ENCODE measurements at regions not wholly inside any gene's neighbourhood (a gene's known extent, or its start where the extent isn't known, plus 50 kb on each side); places are given as distances from the start of the nearest gene placed in this dataset.

DNA sequence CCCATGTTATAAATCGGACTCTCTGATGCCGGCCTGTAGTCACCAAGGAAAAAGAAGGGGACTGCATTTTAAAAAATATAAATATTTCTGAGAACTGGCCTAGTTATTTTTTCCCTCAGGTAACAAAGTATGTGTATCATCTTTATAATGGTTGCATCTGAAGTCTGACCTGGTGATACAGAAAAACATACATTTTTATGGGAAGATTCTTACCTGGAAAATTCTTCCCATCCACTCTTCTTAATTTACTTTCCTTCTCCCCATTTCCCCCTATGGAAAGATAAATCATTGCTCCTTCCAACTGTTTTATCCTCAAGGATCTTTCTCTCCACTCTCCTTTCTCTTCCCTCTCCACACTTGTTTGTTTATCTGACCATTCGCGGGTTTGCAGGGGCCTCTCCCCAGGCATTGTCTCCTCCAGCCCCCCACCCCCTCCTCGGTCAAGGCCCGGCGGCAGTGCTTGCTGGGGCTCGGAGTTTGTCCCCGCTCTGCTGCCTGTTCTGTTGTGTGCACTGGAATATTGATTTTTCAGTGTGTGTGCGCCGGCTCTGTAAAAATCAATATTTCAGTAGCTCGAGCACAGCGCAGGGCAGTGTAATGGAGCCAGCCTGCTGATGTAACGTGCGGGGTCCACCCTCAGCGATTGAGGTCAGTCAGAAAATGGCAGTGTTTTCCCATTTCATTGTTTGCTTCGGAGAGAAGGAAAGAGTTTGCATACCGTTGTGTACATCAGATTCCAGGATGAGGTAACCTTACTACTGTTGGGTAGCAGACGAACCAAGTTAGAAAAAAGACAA lies 199.5 kb upstream of the NFE2L3 start:
- no peak for TF ChIP-seq CTCF (IDR thresholded peaks at IDR 0.05; ENCODE audit: poor library complexity, severe bottlenecking)
- TF ChIP-seq POLR2AphosphoS5 (IDR thresholded peaks at IDR 0.05) = no peak
- no peak for TF ChIP-seq RAD21 (conservative IDR thresholded peaks at IDR 0.05)
- no peak for TF ChIP-seq TAF1 (IDR thresholded peaks at IDR 0.05; ENCODE audit: low read depth)
- no peak for TF ChIP-seq EZH2 (IDR thresholded peaks at IDR 0.05; ENCODE audit: borderline replicate concordance, insufficient read depth, low read length, poor library complexity, severe bottlenecking)
- no peak for TF ChIP-seq REST (IDR thresholded peaks at IDR 0.05; ENCODE audit: borderline replicate concordance)
- no peak for TF ChIP-seq SMC3 (conservative IDR thresholded peaks at IDR 0.05; ENCODE audit: poor library complexity)

Measured in neural cell (in vitro differentiated cells).